Fibroblast of skin of abdomen (primary cell): ENCODE measurements at regions not wholly inside any gene's neighbourhood (a gene's known extent, or its start where the extent isn't known, plus 50 kb on each side); places are given as distances from the start of the nearest gene placed in this dataset.

Experiments used
- DNase-seq: peaks from one replicate; pipeline ENCODE4 v3.0.0-alpha.2; 2013

DNA sequence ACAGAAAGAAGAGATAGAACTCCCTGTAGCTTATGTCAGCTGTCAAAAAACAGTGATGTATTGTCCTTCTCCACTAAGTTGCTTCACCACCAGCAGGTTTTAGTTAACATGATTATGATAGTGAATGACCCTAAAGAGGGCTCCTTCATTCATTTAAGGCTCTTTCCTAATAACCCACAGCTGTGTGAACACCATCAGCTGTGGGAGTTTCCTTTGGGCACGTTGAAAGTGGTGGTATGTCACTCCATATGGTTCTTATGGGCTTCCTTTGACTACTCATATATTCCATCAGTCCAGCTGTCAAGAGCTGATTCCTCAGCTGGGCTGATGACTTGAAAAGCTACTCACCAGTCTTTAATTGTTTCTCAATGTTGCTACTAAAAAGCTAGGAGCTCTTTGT lies 210.3 kb downstream of the UBE2E3 start:
- DNase-seq, result peak; percentile 91

DNA sequence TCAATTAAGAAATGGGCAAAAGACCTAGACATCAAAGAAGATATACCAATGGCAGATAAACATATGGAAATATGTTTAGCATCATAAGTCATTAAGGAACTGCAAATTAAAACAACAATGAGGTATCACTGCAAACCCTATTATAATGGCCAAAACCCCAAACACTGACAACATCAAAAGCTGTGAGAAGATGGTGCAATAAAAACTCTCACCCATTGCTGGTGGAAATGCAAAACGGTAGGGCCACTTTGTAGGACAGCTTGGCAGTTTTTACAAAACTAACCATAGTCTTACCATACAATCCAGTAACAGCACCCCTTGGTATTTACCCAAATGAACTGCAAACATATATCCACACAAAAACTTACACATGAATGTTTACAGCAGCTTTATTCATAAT lies 213.1 kb downstream of the UBE2E3 start:
- DNase-seq, result no peak

DNA sequence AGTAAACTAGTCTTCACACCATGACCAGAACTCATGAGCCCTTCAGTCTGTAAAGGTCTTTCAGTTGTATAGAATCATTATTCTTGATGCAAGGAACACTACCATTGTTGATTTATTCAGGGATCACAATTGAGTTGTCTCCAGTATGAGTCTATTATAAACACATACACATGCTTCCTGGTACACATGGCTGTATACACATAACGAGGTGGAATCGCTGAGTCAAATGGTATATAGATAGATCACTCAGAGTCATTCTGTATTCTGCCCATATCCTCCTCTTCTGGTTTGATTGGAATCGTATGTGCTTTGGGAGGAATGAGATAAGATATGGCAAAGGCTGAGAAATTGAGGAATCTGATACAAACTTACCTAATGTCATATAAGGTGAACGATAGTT lies 216.0 kb downstream of the UBE2E3 start:
- no peak for DNase-seq

DNA sequence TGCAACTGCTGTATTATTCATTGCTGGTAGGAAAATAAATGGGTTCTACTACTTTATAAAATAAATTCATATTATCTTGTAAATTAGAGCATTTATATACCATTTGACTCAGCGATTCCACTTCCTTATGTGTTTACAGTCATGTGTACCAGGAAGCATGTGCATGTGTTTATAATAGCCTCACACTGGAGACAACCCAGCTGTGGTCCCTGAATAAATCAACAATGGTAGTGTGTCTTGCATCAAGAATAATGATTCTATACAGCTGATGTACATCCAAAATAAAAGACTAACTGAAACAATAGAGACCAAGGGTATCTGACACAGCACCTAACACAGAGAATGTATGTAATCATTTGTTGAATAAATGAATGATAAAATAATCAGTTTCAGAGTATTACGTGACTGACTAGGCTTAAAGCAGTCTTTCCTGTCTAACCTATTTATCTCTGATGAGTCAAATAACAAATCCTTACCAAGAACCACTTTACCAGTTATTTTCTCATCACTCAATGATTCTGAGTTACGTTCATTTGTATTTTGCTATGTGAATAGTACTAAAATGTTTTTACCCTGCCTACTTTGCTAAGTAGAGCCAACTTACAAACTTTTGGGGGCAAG lies 216.8 kb downstream of the UBE2E3 start:
- no peak for DNase-seq

DNA sequence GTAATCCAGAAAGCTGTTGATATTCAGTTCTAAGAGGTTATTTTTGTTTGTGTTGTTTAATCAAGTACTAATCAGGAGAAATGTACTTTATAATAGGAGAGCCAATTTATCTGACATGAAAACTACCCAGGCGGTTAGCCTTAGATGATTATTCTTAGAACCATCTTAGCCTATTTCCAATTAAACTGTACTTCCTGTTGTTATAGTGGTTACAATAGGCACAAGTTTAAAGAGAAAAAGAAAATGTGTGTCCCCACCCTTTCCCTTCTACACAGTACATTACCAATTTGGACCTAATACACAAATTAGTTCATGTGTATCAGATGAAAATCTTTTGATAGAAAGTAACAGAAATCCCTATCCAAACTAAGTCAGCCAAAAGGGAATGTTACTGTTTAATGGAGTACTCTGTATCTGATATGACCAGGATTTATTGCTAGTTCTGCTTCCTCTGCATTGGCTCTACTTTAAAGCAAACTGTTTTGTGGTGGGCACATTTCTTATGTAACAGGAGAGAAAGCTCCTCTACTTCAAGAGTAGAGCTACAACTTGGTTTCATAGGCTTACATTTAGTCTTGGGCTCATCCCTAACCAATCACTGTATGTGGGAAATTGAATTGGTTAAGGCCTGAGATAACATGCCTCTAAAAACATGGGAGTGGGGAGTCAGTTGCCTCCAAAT lies 217.9 kb downstream of the UBE2E3 start:
- DNase-seq, result no peak

DNA sequence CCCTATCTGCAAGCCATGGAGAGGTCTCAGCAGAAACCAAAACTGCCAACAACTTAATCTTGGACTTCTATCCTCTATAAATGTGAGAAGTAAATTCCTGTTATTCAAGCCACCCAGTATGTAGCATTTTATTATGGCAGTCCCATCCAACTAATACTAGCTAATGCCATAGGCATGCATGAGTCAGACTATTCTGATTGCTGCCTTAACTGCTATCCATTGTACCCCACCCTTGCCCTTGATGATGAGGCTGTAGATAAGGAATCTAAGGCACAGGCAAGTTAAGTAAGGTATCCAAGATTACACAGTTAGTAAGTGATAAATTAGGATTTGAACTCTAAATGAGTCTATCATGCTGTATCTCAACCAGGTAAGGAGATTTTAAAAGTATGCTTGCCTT lies 223.0 kb downstream of the UBE2E3 start:
- DNase-seq, result peak; percentile 85

DNA sequence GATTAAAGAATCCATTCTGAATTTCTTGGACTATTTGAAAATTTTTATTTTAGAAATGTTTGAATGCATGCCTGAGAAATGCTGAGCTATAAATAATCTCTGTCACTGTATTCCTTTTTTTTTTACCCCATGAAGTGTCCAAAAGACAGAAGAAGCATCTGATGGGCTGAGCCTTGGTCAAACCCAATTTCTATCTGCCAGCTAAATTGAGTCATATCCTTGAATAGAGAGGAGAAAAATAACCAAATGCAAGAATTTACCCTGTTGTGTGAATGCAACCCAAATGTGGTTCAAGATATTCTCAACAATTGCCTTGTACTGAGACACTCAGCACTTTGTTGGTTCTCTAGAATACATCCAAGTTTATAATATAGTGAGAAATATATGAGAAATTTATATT lies 223.5 kb downstream of the UBE2E3 start:
- DNase-seq, result peak; percentile 12

DNA sequence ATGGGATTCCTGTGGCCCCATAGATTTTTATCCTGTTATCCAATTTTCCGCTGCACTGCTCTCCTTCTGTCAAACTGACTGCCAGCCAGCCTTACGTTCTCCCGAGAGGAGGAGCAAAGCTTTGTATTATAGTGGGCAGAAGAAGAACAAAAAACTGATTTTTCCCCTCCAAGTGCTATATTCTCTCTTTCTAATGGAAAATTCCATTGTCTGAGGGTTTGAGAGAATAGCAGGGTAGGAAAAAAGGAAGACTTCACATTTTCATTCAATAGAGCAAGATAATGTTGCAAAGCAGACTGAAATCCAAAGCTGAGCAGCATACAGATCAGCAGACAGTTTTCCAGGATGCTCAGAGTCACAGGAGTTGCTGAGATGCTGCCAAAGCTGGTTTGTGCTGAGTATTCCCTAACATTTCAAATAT lies 238.0 kb downstream of the UBE2E3 start:
- DNase-seq, result no peak

DNA sequence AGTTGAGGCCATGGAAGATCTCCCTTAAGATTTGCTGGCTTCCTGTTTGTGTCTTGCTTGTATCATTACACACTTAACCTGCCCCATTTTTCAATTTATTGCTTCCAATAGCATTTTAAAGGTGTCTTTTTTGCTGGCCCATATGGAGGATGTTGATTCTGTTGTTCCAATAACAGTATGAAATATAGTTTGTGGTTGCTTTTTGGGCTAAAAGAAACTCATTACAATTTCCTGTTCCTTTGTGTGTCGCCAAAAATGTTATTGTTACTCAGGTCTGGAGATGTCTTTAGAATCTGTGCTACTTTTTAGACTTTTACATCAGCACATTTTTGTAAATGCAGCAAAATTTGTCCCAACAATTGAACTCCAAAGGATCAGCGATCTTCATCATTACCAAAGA lies 234.0 kb upstream of the ITGA4 start:
- DNase-seq, result no peak

DNA sequence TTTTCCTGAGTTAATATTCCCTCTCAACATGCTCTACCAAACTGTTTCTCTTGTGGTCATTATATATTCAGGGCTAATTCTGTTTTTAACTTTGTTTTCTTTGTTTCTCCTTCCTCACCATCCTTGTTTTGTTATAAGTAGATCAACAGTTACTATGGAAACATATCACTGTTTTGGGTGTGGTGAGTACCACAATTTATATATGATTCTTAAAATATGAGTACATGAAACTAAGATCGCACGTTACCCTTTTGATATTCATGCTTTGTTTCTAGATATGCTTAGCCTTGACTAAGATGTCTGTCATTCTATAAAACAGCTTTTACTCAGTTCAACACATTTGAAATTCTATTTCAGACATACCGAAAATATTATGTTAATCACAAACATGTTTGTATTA lies 232.3 kb upstream of the ITGA4 start:
- DNase-seq, result no peak

DNA sequence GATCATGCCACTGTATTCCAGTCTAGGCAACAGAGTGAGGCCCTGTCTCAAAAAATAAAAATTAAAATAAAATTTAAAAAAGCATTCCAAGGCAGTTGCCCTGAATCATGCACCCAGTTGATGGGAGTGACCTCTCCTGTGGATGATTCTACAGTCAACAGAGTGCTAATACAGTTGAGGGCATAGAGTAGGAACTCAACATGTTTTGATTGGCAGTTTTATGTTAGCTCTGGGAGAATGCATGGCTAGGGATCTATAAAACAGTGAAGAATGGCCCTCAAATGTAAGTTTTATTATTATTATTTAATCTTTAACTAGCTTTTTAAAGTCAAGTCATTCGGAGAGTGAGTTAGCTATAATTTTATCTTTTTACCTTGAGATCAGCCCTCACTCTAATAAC lies 228.5 kb upstream of the ITGA4 start:
- no peak for DNase-seq

DNA sequence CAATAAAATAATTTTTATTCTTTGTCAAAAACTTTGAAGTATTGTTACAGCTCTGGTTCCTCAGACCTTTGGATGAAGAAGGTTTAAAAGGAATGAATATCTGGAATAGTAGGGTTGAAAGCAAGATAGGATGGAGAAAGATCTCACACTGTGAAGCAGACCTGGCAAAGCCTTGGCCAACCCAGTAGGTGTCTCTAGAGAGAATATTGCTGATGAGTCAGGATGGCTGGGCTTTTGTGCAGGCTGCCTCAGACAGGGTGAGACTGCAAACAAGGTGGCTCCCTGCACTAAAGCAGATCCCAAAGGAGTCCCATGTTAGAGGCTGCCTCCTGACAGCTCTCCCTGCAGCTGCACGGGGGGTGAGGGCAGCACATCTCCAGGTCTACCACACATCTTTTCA lies 226.0 kb upstream of the ITGA4 start:
- DNase-seq, result no peak

DNA sequence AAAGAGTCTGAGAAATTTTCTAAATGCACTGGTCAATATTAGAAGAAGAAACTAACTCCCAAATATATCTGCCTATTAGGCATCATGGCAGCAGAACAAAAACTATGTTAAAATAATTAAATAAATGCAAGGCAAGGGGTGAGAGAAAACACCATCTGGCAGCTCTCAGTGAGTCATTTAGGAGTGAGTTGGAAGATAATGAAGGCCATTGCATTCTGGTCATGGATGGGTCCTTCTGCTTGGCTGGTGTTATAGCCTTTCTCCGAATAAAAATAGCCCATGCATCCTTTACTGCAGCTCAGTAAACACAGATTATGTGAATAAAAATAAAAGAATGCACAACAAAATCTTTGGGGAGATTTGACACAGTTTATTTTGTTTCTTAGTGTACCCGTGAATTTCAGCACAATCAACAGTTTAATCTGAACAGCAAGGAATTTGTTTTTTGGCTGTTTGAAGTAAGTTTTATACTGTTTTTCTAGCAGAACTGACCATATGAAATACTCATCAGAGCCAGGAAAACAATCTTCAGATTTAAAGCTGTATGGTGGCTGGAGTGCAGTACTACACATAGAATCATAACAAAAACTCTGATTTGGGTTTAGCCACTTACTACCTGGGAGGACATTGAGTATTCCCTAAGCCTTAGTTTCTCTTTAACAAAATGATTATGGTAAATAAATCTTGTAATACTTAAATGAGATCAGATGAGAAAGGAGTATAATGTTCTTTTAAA lies 225.1 kb upstream of the ITGA4 start:
- DNase-seq, result peak; percentile 24

DNA sequence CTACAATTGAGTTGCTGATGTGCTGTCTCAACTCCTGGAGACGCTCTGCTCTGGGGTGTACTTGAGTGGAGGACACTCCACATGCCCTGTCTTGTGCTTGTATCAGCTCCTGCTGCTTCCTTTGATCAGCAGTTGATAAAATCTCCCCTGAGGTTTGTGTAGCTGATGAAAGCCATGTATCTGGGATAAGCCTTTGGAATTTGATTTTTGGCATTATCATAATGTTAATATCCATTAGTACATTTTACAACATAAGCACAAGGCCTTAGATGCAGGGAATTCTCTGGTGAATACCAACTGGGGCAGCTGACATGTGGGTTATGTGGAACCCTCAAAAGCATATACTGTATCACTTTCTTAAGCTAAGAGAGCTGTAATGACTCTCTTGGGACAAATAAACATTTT lies 222.7 kb upstream of the ITGA4 start:
- peak; percentile 3 for DNase-seq

DNA sequence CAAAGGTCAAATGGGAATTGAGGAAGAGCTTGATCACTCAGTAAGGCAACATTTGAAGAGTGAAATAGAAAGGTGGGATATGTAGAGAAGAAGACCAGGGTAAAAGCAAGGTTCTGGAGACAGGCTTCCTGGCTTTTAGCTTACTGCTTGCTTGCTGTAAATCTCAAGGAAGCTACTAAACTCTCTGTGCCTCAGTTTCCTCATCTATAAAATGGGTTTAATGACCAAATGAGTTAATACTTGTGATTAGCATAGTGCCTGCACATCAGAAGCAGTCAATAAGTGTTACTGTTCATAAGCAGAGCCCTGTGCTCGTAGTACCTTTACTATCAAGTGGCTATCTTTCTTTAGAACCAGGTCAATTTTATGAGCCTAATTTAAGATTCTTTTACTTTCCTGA lies 222.2 kb upstream of the ITGA4 start:
- no peak for DNase-seq

DNA sequence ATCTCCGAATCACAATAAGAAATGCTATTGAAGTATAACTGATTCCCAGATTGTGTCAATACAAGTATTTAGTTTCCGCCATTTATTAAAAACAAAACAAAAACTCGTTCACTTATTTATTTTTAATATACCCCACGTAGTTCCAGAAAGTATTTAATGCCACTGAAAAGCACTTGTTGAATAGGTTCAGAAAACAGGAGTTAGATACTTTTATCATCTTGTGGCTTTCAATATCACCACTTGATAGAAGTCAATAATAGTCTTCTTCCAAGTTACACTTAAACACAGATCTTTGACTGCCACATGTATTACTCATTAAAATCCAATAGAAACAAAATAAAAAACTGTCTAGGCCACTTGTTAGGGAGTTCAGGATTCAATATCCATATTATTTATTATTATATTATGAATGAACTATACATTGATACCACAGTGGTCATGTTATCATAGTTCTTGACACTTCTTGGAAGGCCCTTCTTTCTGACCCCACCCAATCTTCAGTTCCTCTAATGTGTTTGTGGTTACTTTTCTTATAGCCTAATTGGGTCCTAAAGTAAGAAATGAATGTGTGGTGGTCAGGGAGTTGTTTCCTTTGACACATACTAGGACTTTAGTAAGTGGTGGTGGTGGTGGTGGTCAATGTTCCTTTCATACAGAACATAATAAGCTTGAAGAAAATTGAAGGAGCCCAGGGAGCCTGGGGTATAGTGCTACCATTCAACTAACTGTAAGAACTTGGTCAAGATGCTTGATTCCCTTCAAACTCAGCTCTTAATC lies 221.3 kb upstream of the ITGA4 start:
- DNase-seq, result no peak

DNA sequence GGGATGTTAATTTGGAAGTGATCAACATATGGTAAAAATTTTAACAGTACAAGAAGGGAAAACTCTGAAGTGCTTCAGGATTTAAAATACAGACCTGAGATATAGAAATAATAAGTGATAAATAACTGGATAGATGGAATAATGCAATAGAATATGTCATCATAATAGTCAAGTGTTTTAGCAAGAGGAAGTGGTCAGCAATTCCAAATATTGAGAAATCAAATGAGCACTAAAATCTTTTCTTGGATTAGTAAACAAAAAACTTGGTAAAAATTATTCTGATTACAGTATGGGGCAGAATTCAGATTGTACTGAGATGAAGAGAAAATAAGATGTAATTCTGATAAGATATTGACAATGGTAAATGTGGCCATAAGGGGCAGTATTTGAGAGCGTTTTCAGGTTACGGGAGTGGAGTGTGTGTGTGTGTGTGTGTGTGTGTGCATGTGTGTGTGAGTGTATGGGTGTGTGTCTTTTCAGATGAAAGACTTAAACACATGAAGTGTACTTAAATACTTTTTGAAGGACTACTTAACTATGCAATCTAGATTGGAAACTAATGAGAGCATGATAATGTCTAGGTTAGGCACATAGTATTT lies 217.9 kb upstream of the ITGA4 start:
- no peak for DNase-seq

DNA sequence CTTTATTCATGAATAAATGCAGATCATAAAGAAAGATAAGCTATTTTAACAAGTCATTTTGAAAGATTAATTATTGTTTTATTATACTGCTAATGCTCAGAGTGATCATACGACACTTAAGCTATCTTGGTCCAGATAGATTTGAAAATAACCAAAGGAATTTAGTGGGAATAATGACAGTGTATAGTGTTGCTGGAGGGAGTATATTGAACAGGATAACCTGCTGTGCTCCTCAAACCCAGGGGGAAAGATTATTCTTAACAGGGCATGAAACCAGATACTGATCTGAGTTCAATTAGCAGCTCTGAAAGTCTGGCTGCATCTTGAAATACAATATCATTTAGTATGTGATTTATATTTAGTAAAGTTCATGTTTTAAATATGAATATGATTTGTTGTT lies 216.3 kb upstream of the ITGA4 start:
- DNase-seq, result no peak

DNA sequence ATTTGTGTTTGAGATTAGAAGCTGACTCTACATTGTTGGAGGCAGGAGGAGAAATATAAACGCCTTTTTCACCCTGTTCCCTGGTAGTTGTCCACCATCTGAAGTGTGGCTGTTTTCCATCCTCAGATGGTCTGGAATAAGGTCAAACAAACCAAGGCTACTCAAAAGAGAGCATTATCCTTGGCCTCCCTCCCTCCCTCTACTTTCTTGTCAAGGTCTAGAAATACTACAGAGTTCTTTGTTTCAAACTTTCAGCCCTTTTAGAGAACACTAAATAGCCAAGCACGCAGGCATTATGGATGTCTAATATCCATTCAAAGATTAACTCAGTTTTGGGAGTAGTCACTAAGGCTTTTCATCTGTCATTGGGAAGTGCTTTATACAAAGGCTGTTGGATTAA lies 215.8 kb upstream of the ITGA4 start:
- DNase-seq, result no peak

DNA sequence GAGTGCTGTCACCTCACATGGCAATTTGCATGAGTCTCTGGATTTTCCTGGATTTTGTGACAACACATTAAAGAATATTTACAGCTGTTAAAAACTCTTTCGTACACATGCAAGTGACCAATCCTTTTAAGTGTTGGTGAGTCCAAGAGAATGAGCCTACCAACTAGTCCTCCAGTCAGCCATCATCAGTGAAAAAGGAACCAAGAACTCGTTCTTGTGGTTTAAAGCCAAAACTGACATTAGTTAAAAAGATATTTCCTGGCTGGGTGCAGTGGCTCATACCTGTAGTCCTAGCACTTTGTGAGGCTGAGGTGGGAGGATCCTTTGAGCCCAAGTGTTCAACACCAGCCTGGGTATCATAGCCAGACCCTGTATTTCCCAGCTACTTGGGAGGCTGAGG lies 215.4 kb upstream of the ITGA4 start:
- DNase-seq, result no peak

DNA sequence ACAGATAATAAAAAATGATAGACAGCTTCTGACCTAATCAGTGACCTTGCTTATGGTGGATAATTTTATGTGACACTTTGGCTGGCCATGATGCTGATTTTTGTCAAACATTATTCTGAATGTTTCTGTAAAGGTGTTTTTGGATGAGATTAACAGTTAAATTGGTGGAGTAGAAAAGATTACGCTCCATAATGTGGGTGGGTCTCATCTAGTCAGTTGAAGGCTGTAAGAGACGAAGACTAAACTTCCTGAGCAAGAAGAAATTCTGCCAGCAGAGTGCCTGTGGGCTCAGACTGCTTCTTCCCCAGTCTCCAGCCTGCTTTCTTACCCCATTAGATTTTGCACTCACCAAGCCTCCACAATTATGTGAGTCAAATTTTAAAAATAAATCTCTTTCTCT lies 214.9 kb upstream of the ITGA4 start:
- DNase-seq, result no peak

DNA sequence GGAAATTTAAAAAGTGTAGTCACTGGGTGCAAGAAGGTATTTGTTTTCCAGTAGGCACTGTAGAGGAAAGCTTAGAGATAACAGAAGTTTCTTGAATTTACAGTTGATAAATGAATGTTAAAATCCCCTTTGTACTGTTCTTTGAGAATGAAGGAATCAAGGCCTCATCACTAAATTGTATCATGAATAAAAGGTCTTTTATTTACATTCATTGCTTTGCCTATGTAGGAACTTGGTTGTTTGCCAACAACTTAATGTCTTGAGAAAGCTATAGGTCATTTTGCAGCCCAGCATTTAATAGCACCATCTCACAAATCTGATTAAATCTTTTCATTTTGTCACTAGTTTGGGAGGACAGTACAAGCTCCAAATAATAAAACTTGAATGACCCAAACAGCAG lies 213.9 kb upstream of the ITGA4 start:
- DNase-seq, result no peak

DNA sequence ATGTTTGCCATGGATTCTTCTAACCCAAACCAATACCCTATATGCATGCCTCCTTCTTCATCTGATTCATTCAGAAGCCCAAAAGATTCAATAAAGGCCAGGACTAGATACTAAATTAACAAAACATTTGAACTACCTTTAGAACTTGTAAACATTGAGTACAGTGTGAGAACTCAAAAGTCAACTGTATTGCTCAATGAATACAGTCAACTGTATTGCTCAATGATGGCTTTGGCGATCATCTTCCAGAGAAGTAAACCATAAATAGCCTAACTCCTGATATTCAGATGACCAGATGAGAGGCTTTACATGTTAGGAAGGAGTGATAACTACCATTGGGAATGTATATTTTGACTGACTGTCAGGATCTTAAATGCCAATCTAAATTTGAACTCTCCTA lies 206.5 kb upstream of the ITGA4 start:
- no peak for DNase-seq
